Esophagus muscularis mucosa (tissue), 4 donors: ENCODE measurements at regions not wholly inside any gene's neighbourhood (a gene's known extent, or its start where the extent isn't known, plus 50 kb on each side); places are given as distances from the start of the nearest gene placed in this dataset.

ENCODE experiments used
- DNase-seq: peaks from one replicate; pipeline ENCODE4 v3.0.0-alpha.2; 2017; ENCODE audit errors: extremely low spot score
- H3K27ac ChIP-seq, 4 donors: fragments of 200-600 bp; sonication (generic); replicated peaks in 1 of 4; 1 replicate in 3 of 4; 2 replicates in 1 of 4; pipeline ENCODE4 v1.5.1; 2016 to 2019; ENCODE audit warnings: mild to moderate bottlenecking in 1 of 4
- H3K27me3 ChIP-seq, 4 donors: fragments of 200-600 bp; sonication (generic); one replicate each; pipeline versions ENCODE4 v1.5.1 to v1.6.0; 2016 to 2019
- H3K36me3 ChIP-seq, 4 donors: fragments of 200-600 bp; sonication (generic); one replicate each; pipeline ENCODE4 v1.5.1; 2016 to 2019
- H3K4me1 ChIP-seq, 4 donors: fragments of 200-600 bp; sonication (generic); one replicate each; pipeline ENCODE4 v1.5.1; 2016 to 2019
- H3K4me3 ChIP-seq, 4 donors: fragments of 200-600 bp; sonication (generic); 1 replicate in 2 of 4; 2 replicates in 2 of 4; pipeline ENCODE4 v1.5.1; 2016 to 2019; ENCODE audit warnings: mild to moderate bottlenecking in 4 of 4, moderate library complexity in 1 of 4
- H3K9me3 ChIP-seq, 4 donors: fragments of 200-600 bp; sonication (generic); 1 replicate in 3 of 4; 2 replicates in 1 of 4; pipeline ENCODE4 v1.5.1; 2016 to 2019
- CTCF ChIP-seq, 3 experiments: fragments of 200-600 bp in 2 of 3; fragments of 450-650 bp in 1 of 3; sonication (generic) in 2 of 3; IDR thresholded peaks; one replicate each; pipeline ENCODE4 v1.5.1; 2017 to 2019; ENCODE audit warnings: antibody characterized with exemption in 3 of 3, mild to moderate bottlenecking in 2 of 3, moderate library complexity in 1 of 3
- EP300 ChIP-seq: sonication (generic); formaldehyde crosslinking; IDR thresholded peaks from one replicate; pipeline ENCODE4 v1.6.1; 2017; ENCODE audit warnings: antibody characterized with exemption
- POLR2A ChIP-seq: fragments of 450-650 bp; IDR thresholded peaks from one replicate; pipeline ENCODE4 v1.6.1; 2017; ENCODE audit warnings: antibody characterized with exemption, moderate library complexity, mild to moderate bottlenecking, low read depth
- POLR2AphosphoS5 ChIP-seq, 2 donors: sonication (generic); formaldehyde crosslinking; IDR thresholded peaks; one replicate each; pipeline ENCODE4 v1.6.1; 2017; ENCODE audit warnings: antibody characterized with exemption in 2 of 2
- WGBS: methylation state at CpG from one replicate; pipeline ENCODE4 v1.1.5; 2018; 5-methylcytosine and 5-hydroxymethylcytosine counted together
- intact Hi-C: fragments of 100-400 bp; cut with DNase I; formaldehyde crosslinking; loops from one replicate; pipeline ENCODE4 v1.15.1; 2023

- WGBS: 83% methylated on average over 15 of the region's 15 CpGs
- H3K36me3 ChIP-seq: no peaks in the 10 kb centered on the region
- H3K4me1 ChIP-seq: no peaks in the 10 kb centered on the region
- intact Hi-C loops: no loop called here
- no peak overlapping the region for H3K4me3 ChIP-seq
- no peak for DNase-seq
- peaks cover 0 to 74% (median 1%) of the 10 kb centered on the region in 4 donors for H3K27me3 ChIP-seq
- H3K9me3 ChIP-seq: no peaks in the 10 kb centered on the region
- no peak for TF ChIP-seq POLR2AphosphoS5 (IDR thresholded peaks at IDR 0.05)
- H3K27ac ChIP-seq: no peak overlapping the region
Observed at GRCh38 chr21:36532769-36533467, 53.0 kb upstream of the CLDN14 start.

- peaks cover 0 to 74% (median 1%) of the 10 kb centered on the region in 4 donors for H3K27me3 ChIP-seq
Observed at GRCh38 chr21:36533468-36533848, 53.5 kb upstream of the CLDN14 start.

GRCh38 chr21:36534656-36535055 is 54.7 kb upstream of the CLDN14 start:
- WGBS: 49% methylated on average over 3 of the region's 3 CpGs
- Histone ChIP-seq H3K4me1 (no peaks in the 10 kb centered on the region), H3K27ac (no peak overlapping the region), H3K36me3 (no peaks in the 10 kb centered on the region), H3K9me3 (no peaks in the 10 kb centered on the region), H3K4me3 (no peak overlapping the region), H3K27me3 (peaks cover 0 to 76% (median 1%) of the 10 kb centered on the region in 4 donors)
- TF ChIP-seq POLR2A (no peak), POLR2AphosphoS5 (IDR thresholded peaks at IDR 0.05) (no peak), CTCF (IDR thresholded peaks at IDR 0.05) (no peak), EP300 (no peak)
- DNase-seq: no peak
- intact Hi-C loops: no loop called here

More at GRCh38 chr21:36533468-36533848, 53.5 kb upstream of the CLDN14 start:
- TF ChIP-seq EP300 (no peak), POLR2A (no peak), CTCF (IDR thresholded peaks at IDR 0.05) (no peak), POLR2AphosphoS5 (IDR thresholded peaks at IDR 0.05) (no peak)
- Histone ChIP-seq H3K4me1 (no peaks in the 10 kb centered on the region), H3K27ac (no peak overlapping the region), H3K9me3 (no peaks in the 10 kb centered on the region), H3K4me3 (no peak overlapping the region), H3K36me3 (no peaks in the 10 kb centered on the region)
- DNase-seq: no peak
- 85% methylated on average over 6 of the region's 6 CpGs for WGBS
- intact Hi-C loops: no loop called here

- Histone ChIP-seq H3K27ac (no peak overlapping the region), H3K4me3 (no peak overlapping the region), H3K36me3 (no peaks in the 10 kb centered on the region), H3K27me3 (peaks cover 0 to 74% (median 1%) of the 10 kb centered on the region in 4 donors), H3K9me3 (no peaks in the 10 kb centered on the region), H3K4me1 (no peaks in the 10 kb centered on the region)
- 45% methylated on average over 4 of the region's 6 CpGs for WGBS
- intact Hi-C loops: no loop called here
- no peak for DNase-seq
- TF ChIP-seq EP300 (no peak), POLR2AphosphoS5 (IDR thresholded peaks at IDR 0.05) (no peak), CTCF (IDR thresholded peaks at IDR 0.05) (no peak), POLR2A (no peak)
Observed at GRCh38 chr21:36535618-36536241, 55.8 kb upstream of the CLDN14 start.

- H3K27me3 ChIP-seq: peaks cover 0 to 76% (median 5%) of the 10 kb centered on the region in 4 donors
- H3K4me1 ChIP-seq: no peaks in the 10 kb centered on the region
- TF ChIP-seq POLR2AphosphoS5 (IDR thresholded peaks at IDR 0.05): no peak
- no peak for TF ChIP-seq CTCF (IDR thresholded peaks at IDR 0.05)
- no peak for TF ChIP-seq POLR2A
- TF ChIP-seq EP300: no peak
- no peaks in the 10 kb centered on the region for H3K9me3 ChIP-seq
- no peak for DNase-seq
- H3K36me3 ChIP-seq: no peaks in the 10 kb centered on the region
- H3K27ac ChIP-seq: no peak overlapping the region
- intact Hi-C loops: no loop called here
- H3K4me3 ChIP-seq: no peak overlapping the region
- 93% methylated on average over 11 of the region's 11 CpGs for WGBS
Observed at GRCh38 chr21:36538761-36539160, 58.8 kb upstream of the CLDN14 start.
